IPS-15b (cell line): ENCODE measurements at regions not wholly inside any gene's neighbourhood (a gene's known extent, or its start where the extent isn't known, plus 50 kb on each side); places are given as distances from the start of the nearest gene placed in this dataset.
"Not testable (repeated sequence)": the region's sequence is repeated elsewhere in the genome, so short reads cannot be mapped to it uniquely, and the experiment has no call there.

Experiments
- H3K27me3 ChIP-seq: one replicate; pipeline ENCODE4 v1.6.1; 2013; ENCODE audit warnings: low read length; ENCODE audit not compliant: control insufficient read depth, insufficient read depth
- H3K36me3 ChIP-seq: one replicate; pipeline ENCODE4 v1.6.1; 2013; ENCODE audit warnings: low read length; ENCODE audit not compliant: control insufficient read depth, insufficient read depth
- H3K4me1 ChIP-seq: one replicate; pipeline ENCODE4 v1.6.1; 2013; ENCODE audit warnings: mild to moderate bottlenecking, low read length; ENCODE audit not compliant: control insufficient read depth, insufficient read depth
- H3K4me3 ChIP-seq: one replicate; pipeline ENCODE4 v1.5.1; 2013; ENCODE audit warnings: low read depth, low read length
- H3K9ac ChIP-seq: one replicate; pipeline ENCODE4 v1.6.1; 2013; ENCODE audit warnings: low read depth, mild to moderate bottlenecking, low read length
- H3K9me3 ChIP-seq: one replicate; pipeline ENCODE4 v1.6.1; 2013; ENCODE audit warnings: mild to moderate bottlenecking, low read length; ENCODE audit not compliant: control insufficient read depth, insufficient read depth

DNA sequence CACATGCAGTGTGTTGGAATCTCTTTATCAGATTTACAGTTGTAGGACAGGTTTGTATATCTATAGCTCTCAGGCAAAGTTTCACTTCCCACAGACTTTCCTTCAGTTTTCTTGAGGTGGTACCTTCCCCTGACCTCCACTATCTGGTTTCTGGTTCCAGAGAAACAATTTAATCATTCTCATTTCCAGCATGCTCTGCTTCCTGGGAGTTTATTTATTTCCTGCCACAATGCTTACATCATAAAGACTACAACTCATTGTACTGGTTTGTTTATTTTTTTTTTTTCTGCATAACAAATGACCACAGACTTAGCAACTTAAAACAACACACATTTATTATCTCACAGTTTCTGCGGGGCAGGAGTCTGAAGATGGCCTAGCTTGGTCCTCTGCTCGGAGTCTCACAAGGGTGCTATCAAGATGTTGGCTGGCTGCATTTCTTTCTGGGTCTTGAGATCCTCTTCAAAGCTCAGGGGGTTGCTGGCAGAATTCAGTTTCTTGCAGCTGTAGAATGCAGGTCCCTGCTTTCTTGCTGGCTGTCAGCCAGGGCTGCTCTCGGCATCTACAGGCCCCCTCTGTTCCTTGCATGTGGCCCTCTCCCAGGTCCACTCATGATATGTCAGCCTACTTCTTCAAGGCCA, 247.7 kb downstream of the ENC1 start:
- Histone ChIP-seq H3K9ac (no peak overlapping the region), H3K9me3 (no peaks in the 10 kb centered on the region), H3K27me3 (peaks cover 49% of the 10 kb centered on the region), H3K4me3 (no peak overlapping the region), H3K36me3 (no peaks in the 10 kb centered on the region), H3K4me1 (peaks cover 11% of the 10 kb centered on the region)

DNA sequence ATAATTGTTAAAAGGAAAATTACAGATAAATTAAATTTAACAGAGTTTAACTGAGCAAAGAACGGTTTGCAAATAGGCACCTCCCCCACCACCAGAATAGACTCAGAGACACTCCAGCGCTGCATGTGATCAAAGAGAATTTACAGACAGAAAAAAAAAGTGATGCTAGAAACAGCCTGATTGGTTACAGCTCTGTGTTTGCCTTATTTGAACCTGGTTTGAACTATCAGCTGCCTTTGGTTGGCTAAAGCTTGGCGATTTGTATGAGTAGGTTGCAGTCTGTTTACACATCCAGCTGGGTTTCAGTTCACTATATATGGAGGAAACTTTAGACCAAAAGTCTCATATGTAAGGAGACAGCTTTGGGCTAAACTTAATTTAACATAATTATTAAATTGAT, 249.1 kb downstream of the ENC1 start:
- H3K27me3 ChIP-seq: peaks cover 35% of the 10 kb centered on the region

DNA sequence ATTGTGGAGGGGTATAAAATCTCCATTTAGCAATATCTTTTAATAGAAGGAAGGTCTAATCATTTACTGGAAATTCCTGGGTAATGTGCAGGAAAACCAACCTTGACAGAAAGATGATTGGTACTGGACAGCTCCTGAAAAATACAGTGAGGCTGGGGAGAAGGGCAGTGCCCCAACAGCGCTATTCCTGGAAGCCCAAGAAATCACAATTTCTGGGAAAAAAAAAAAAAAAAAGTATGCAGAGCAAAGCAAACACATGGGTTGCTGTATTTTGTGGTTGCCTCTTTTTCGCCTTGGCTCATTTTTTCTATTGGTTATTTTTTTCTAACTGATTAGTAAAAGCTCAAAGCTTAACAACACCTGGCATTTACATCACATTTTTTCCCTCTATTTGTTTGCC, 249.7 kb downstream of the ENC1 start:
- Histone ChIP-seq H3K36me3 (no peaks in the 10 kb centered on the region), H3K27me3 (peaks cover 29% of the 10 kb centered on the region), H3K4me3 (no peak overlapping the region), H3K9ac (no peak overlapping the region), H3K4me1 (peaks cover 9% of the 10 kb centered on the region), H3K9me3 (no peaks in the 10 kb centered on the region)

More for the DNA sequence above, 249.1 kb downstream of the ENC1 start:
- H3K9ac ChIP-seq: no peak overlapping the region
- no peaks in the 10 kb centered on the region for H3K9me3 ChIP-seq
- no peak overlapping the region for H3K4me3 ChIP-seq
- H3K36me3 ChIP-seq: no peaks in the 10 kb centered on the region
- peaks cover 11% of the 10 kb centered on the region for H3K4me1 ChIP-seq

DNA sequence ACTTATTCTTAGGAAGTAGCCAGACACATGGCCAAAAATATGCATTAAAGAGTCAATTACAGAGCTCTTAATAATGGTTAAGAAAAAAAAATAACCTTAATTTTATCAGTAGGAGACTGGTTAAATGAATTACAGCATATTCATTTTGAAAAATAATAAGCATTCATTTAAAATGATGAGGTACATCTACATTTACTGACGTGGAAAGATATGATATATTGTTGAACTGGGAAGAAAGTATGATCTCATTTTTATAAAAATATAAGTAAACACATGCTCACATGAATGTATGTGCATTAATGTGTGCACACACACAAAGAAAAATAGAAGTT, 250.3 kb downstream of the ENC1 start:
- Histone ChIP-seq H3K9ac (no peak overlapping the region), H3K4me3 (no peak overlapping the region), H3K4me1 (peaks cover 5% of the 10 kb centered on the region)

DNA sequence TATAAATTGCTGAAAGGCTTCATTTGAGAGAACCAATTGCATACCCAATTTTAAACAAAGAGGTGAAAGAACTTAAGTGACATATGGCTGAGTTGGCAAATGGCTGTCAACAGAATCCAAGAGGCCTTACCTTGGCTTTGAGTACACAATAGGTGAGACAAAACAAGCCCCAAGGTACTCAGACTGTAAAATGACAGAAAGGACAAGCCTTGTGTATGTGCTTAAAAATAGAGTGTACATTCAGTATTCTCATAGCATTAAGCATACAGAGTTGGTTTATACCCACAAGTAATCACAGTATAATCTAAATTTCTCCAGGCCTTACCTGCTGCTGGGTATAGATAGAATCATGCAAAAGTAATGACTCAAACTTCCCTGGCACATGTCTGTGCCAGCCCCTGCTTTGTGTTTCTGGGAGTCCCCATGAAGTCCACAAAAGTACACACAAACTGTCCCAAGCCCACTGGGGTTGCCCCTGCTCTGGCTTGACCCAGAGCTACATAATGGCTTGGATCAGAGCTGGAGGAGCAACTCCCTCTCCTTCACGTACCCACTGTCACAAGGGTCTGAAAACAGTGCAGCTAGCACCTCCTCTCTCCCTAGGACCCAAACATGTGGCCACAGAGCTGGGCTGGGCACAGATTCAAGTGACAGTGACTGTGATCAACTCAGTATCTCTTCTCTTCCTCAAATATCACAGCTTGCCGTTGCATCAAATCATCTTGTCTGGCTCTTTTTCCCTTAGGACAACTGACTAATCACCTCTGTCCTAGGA, 250.8 kb downstream of the ENC1 start:
- peaks cover 4% of the 10 kb centered on the region for H3K4me1 ChIP-seq
- H3K27me3 ChIP-seq: peaks cover 21% of the 10 kb centered on the region
- H3K9ac ChIP-seq: no peak overlapping the region
- H3K36me3 ChIP-seq: no peaks in the 10 kb centered on the region
- H3K4me3 ChIP-seq: no peak overlapping the region
- H3K9me3 ChIP-seq: no peaks in the 10 kb centered on the region

More for the DNA sequence above, 250.3 kb downstream of the ENC1 start:
- Histone ChIP-seq H3K36me3 (no peaks in the 10 kb centered on the region), H3K9me3 (no peaks in the 10 kb centered on the region), H3K27me3 (peaks cover 24% of the 10 kb centered on the region)

DNA sequence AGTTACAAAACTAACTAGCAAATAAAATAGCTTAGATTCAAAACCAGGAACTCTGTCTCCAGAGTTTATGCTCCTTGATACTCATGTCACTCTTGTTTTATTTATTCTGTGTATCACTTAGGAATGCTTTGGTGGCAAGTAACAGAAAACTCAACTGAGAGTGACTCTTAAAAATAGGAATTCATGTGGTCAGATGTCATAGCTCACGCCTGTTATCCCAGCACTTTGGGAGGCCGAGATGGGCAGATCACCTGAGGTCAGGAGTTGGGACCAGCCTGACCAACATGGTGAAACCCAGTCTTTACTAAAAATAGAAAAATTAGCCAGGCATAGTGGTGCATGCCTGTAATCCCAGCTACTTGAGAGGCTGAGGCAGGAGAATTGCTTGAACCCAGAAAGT, 252.1 kb downstream of the ENC1 start:
- not testable (repeated sequence) for H3K27me3 ChIP-seq, H3K9me3 ChIP-seq, H3K4me3 ChIP-seq, H3K9ac ChIP-seq, H3K4me1 ChIP-seq, H3K36me3 ChIP-seq

DNA sequence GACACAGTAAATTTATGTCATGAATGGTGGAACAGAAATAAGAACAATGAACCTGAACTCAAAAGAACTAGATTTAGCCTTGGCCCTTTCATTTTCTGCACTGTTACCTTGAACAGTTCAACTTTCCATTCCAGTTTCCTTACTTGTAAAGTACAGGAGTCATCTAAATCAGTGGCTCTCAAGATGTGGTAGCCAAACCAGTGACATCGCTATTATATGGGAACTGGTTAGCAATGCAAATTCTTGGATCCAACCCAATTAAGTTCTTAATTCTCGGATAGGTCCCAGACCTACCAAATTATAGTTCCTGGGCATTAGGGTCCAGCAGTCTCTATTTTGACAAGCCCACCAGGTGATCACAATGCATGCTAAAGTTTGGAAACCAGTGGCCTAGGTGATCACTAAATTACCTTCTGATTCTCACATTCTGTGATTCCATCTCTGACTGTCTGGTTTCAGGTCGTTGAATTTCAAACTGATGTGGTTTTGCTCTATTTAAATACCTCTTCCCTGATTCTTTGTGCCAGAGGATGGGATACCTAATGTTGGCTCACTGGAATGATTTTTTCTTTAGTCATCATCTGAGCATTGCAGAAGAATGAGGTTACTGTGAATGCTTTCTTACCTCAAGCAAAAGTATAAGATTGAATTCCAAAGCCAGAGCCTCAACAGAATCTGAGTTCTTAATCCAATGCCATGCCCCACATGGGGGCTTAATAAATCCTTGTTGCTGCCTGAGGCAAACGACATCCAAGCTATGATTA, 253.8 kb downstream of the ENC1 start:
- Histone ChIP-seq H3K9me3 (no peaks in the 10 kb centered on the region), H3K9ac (no peak overlapping the region), H3K4me3 (no peak overlapping the region), H3K27me3 (no peaks in the 10 kb centered on the region), H3K36me3 (no peaks in the 10 kb centered on the region), H3K4me1 (no peaks in the 10 kb centered on the region)

DNA sequence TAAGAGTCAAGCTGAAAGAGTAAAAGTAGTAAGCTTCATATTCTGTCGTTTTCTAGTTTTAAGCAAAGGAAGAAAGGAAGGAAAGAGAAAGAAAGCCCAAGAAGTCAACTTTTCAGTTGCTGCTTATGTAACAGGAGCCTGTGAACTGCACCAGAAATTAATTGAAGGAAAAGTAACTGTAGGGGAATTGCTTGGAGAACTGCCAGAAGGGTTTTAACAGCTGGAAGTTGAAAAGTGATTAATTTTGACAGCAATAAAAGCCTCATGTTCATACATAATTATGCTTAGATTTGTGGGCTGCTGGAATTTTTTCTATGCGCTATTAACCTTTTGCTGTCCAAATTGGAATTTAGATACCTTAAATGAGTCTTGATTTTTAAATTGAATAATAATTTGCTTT, 255.7 kb downstream of the ENC1 start:
- no peak overlapping the region for H3K9ac ChIP-seq
- no peaks in the 10 kb centered on the region for H3K36me3 ChIP-seq
- H3K4me1 ChIP-seq: no peaks in the 10 kb centered on the region
- no peaks in the 10 kb centered on the region for H3K27me3 ChIP-seq
- no peaks in the 10 kb centered on the region for H3K9me3 ChIP-seq
- H3K4me3 ChIP-seq: no peak overlapping the region

DNA sequence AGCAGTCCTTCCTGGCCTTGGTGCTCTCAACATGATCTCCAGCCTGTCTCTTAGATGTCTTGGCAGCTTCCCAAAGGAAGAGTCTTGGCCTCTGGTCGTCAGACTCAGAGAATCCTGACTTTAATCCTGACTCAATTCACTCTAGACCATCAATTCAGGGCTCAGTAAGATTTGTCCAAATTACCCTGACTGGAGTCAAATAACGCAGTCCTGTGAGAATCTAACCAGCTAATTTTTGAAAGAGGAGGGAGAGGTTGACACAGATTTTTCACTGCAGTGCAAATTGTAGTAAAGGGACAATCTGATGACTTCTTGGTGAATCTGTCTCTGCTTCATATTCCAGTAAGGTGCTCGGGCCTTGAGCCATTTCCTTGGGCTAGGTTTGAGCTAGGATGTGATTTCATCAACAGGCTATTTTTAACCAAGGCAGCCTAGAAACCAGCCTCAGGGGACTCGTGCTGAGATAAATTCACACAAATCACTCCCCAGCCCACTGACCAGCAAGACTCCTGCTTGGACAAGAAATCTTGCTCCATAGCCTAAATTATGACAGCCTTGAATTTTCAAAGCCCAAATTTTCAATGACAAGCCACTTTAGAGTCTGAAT, 257.4 kb downstream of the ENC1 start:
- no peaks in the 10 kb centered on the region for H3K9me3 ChIP-seq
- H3K4me1 ChIP-seq: no peaks in the 10 kb centered on the region
- H3K36me3 ChIP-seq: no peaks in the 10 kb centered on the region
- H3K27me3 ChIP-seq: no peaks in the 10 kb centered on the region
- H3K4me3 ChIP-seq: no peak overlapping the region
- H3K9ac ChIP-seq: no peak overlapping the region

DNA sequence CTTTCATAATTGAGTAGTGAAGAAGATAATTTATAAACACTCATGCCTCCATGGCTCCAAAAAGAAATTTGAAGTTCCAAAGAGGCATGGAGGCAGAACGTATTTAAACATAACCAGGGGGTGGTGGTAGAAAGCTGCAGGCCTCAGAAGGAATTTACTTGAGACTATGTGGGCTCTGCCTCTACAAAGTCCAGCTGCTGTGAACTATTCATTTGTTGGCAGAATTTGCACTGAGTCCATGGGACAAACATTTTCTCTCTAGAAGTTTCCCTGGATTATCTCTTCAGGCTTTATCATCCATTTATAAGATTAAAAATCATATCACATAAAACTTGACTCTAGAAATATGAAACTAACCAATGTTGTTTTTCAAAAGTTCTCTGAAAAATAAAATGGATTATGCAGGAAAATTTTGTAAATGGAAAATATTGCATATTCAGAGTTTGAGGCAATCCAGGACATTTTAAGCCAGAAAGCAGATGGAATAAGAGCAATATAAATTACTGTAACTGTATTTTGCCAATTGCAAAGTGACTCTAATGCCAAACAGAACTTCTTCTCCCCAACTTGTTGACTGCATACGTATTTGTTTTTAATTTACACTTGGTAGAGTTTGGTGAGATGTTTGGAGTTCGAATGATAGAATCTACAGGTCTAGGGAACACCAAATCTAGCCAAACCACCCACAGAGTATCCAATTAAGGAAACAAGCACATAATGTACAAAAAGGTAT, 258.2 kb downstream of the ENC1 start:
- no peaks in the 10 kb centered on the region for H3K36me3 ChIP-seq
- H3K27me3 ChIP-seq: no peaks in the 10 kb centered on the region
- H3K4me3 ChIP-seq: no peak overlapping the region
- H3K9me3 ChIP-seq: no peaks in the 10 kb centered on the region
- no peaks in the 10 kb centered on the region for H3K4me1 ChIP-seq
- no peak overlapping the region for H3K9ac ChIP-seq

DNA sequence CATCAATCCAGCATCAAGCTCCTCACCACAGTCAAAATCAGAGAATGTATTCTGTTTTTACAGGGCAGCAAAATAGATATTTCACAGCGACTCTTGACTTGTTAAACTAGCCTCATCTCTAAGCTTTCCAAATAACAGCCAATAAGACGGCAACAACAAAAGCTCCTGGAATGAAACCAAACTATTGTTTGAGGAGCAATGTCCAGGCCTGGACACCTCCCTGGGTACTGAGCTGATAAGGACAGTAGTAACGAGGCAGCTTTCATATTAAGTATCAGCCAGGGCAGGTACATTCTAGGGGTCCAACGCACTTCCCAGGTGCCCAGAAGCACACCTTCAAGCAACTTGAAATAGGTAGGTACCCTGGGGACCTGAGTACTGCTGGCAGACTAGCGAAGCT, 260.3 kb downstream of the ENC1 start:
- H3K4me3 ChIP-seq: no peak overlapping the region

More for the DNA sequence above, 260.3 kb downstream of the ENC1 start:
- no peak overlapping the region for H3K9ac ChIP-seq
- no peaks in the 10 kb centered on the region for H3K36me3 ChIP-seq
- no peaks in the 10 kb centered on the region for H3K4me1 ChIP-seq
- no peaks in the 10 kb centered on the region for H3K9me3 ChIP-seq
- no peaks in the 10 kb centered on the region for H3K27me3 ChIP-seq
